MG63 (cell line): ENCODE measurements at regions not wholly inside any gene's neighbourhood (a gene's known extent, or its start where the extent isn't known, plus 50 kb on each side); places are given as distances from the start of the nearest gene placed in this dataset.
"Not testable (repeated sequence)": the region's sequence is repeated elsewhere in the genome, so short reads cannot be mapped to it uniquely, and the experiment has no call there.

Experiments
- DNase-seq: peaks from one replicate; pipeline ENCODE4 v3.0.0-alpha.2; 2020
- H3K27me3 ChIP-seq: fragments of 250-450 bp; sonication (Bioruptor Pico); 2 replicates; pipeline ENCODE4 v1.5.1; 2020; ENCODE audit warnings: mild to moderate bottlenecking, moderate library complexity
- H3K36me3 ChIP-seq: fragments of 250-450 bp; sonication (Bioruptor Pico); 2 replicates; pipeline ENCODE4 v1.5.1; 2020; ENCODE audit warnings: mild to moderate bottlenecking, moderate library complexity
- H3K4me3 ChIP-seq: fragments of 250-450 bp; sonication (Bioruptor Pico); 2 replicates; pipeline ENCODE4 v1.5.1; 2020; ENCODE audit warnings: mild to moderate bottlenecking, moderate library complexity
- H3K9me3 ChIP-seq: fragments of 250-450 bp; sonication (Bioruptor Pico); 2 replicates; pipeline ENCODE4 v1.5.1; 2020; ENCODE audit warnings: mild to moderate bottlenecking, moderate library complexity

DNA sequence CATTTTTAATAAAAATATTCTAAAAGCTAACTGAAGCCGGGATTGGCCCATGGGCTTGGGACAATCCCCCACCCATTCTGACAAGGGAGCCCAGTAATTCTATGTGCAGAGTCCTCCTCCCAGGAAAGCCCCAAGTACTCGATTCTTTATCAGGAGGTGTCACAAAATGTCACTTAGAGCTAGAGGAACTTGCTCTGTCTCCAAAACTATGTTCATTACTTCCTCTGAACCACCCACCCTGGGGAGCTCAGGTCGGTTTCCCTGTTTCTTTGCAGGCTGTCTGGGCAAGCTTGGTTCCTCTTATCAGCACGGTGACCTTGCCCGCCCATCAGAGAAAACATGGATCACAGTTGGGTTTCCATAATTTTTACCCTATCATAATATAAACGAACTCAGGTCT is 430.6 kb upstream of the ID2 start:
- no peaks in the 10 kb centered on the region for H3K27me3 ChIP-seq
- no peak for DNase-seq
- H3K4me3 ChIP-seq, result no peak overlapping the region
- no peaks in the 10 kb centered on the region for H3K36me3 ChIP-seq
- no peaks in the 10 kb centered on the region for H3K9me3 ChIP-seq

GRCh38 chr2:8251856-8252255 is 430.0 kb upstream of the ID2 start:
- Histone ChIP-seq H3K36me3 (no peaks in the 10 kb centered on the region), H3K27me3 (no peaks in the 10 kb centered on the region), H3K4me3 (no peak overlapping the region), H3K9me3 (no peaks in the 10 kb centered on the region)
- no peak for DNase-seq

GRCh38 chr2:8252997-8253694 is 428.7 kb upstream of the ID2 start:
- 0 out of 2 replicates have a peak, but pooled peaks cover 2% of the 10 kb centered on the region for H3K27me3 ChIP-seq
- H3K4me3 ChIP-seq, result no peak overlapping the region
- H3K9me3 ChIP-seq, result no peaks in the 10 kb centered on the region
- no peaks in the 10 kb centered on the region for H3K36me3 ChIP-seq
- DNase-seq, result no peak

DNA sequence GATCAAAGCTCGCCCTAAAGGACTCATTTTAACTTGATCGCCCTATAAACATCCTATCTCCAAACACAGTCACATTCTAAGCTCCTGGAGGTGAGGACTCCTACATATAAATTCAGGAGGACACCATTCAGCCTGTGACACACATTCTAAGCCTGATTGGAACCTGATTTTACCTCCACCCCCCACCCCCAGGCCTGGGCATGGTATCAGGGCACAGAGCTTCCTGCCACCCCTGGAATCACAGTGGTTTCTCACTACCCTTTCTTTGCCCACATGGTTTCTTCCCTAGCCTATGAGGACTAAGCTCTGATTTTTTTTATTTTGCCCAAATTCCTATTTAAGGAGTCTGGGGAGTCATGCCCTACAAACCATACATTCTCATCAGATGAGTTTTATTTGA is 428.1 kb upstream of the ID2 start:
- H3K4me3 ChIP-seq, result no peak overlapping the region
- DNase-seq, result no peak

GRCh38 chr2:8254214-8254613 is 427.6 kb upstream of the ID2 start:
- H3K9me3 ChIP-seq, H3K36me3 ChIP-seq: not testable (repeated sequence)

More for the DNA sequence above, 428.1 kb upstream of the ID2 start:
- Histone ChIP-seq H3K9me3 (no peaks in the 10 kb centered on the region), H3K36me3 (no peaks in the 10 kb centered on the region), H3K27me3 (0 out of 2 replicates have a peak, but pooled peaks cover 2% of the 10 kb centered on the region)

DNA sequence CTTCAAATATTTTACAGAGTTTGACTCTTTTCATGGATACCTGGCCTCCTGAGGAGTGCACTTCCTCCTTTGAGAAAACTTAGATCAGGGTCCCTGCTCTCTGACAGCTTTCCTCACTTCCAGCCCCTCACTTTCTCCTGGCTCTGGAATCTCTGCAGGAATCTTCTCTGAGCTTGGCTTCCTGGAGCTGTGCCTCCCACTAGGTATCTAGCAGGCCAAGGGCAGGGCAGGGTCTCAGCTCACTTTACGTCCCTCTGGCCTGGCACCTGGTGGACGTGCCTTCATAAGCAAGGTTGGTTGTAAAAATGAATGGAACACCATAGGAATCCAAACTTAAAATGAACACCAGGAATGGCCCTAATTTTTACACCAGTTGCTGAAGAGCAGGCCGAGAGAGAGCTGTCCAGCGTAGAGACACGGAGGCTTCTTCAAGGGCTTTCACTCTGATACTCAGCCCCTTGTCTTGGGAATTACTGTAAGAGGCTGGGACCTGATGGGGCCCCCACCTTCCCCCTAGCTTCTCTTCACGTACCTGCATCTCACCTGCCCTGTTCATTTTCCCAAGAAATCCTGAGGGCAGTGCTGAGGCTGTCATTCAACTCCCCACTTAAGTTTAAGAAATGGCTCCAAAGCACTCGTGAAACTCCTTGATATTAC is 426.9 kb upstream of the ID2 start:
- H3K9me3 ChIP-seq, result no peaks in the 10 kb centered on the region
- H3K27me3 ChIP-seq, result 0 out of 2 replicates have a peak, but pooled peaks cover 2% of the 10 kb centered on the region
- no peak overlapping the region for H3K4me3 ChIP-seq
- no peaks in the 10 kb centered on the region for H3K36me3 ChIP-seq
- DNase-seq, result no peak

More at GRCh38 chr2:8254214-8254613, 427.6 kb upstream of the ID2 start:
- DNase-seq, H3K4me3 ChIP-seq, H3K27me3 ChIP-seq: not testable (repeated sequence)

- Histone ChIP-seq H3K36me3 (no peaks in the 10 kb centered on the region), H3K27me3 (0 out of 2 replicates have a peak, but pooled peaks cover 2% of the 10 kb centered on the region), H3K9me3 (no peaks in the 10 kb centered on the region), H3K4me3 (no peak overlapping the region)
- DNase-seq, result peak; percentile 20
Observed at GRCh38 chr2:8255448-8255800, 426.4 kb upstream of the ID2 start.

- DNase-seq, result no peak
- H3K9me3 ChIP-seq, result no peaks in the 10 kb centered on the region
- no peaks in the 10 kb centered on the region for H3K36me3 ChIP-seq
- H3K4me3 ChIP-seq, result no peak overlapping the region
- 0 out of 2 replicates have a peak, but pooled peaks cover 2% of the 10 kb centered on the region for H3K27me3 ChIP-seq
Observed at GRCh38 chr2:8256905-8257304, 425.0 kb upstream of the ID2 start.

- no peaks in the 10 kb centered on the region for H3K9me3 ChIP-seq
- H3K4me3 ChIP-seq, result no peak overlapping the region
- no peak for DNase-seq
- H3K27me3 ChIP-seq, result 0 out of 2 replicates have a peak, but pooled peaks cover 2% of the 10 kb centered on the region
- H3K36me3 ChIP-seq, result no peaks in the 10 kb centered on the region
Observed at GRCh38 chr2:8257502-8257901, 424.4 kb upstream of the ID2 start.

DNA sequence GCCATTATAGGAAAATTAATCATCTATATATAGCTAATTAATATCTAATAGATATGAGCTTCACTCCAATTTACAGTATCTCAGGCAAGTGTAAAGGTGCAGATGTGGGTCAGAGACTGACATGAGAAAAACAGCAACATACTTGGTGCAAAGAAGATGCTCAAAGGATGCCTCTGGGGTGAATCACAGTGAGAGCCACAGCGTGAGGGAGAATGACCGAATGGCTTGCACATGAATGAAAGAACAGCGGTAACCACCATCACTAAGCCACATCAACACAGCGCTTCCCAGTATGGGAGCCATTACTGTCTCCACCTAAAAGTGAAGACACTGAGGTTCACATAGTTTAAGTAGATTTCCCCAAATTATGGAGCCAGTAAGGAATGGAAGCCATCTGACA is 423.4 kb upstream of the ID2 start:
- no peak for DNase-seq
- H3K9me3 ChIP-seq, result no peaks in the 10 kb centered on the region
- no peaks in the 10 kb centered on the region for H3K36me3 ChIP-seq
- no peak overlapping the region for H3K4me3 ChIP-seq
- 0 out of 2 replicates have a peak, but pooled peaks cover 2% of the 10 kb centered on the region for H3K27me3 ChIP-seq

DNA sequence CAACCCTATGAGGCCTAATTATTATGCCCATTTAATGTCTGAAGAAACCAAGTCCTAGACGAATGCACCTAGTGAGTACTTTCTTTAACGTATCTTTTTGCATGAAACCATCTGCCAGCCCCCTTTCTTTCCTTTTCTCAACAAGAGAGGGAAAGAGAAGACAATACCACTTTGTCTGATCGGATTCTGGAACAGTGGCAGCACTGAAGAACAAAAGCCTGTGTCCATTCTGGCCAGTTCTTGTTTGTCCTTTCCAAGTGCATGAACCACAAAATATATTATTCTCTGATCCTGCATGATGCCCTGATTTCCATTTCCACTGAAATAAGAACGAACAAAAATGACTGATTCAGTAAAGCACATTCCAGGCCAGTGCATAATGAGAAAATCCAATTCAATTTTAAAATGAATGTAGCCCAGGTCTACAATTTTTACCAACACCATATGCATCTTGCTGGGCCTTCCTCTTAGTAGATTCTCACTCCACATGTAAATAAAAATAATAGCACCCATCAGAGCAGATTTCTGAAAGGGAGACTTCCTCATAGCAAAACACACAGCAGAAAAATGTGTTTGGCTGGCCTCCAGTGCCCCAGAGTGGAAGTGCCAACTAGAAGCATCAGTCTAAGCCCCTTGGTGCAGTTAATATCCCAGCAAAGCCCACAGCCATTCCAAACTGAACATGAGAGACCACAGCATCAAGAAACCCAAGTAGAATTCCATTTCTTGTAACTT is 422.6 kb upstream of the ID2 start:
- H3K27me3 ChIP-seq, result 0 out of 2 replicates have a peak, but pooled peaks cover 2% of the 10 kb centered on the region
- H3K9me3 ChIP-seq, result no peaks in the 10 kb centered on the region

GRCh38 chr2:8259841-8260178 is 422.0 kb upstream of the ID2 start:
- H3K9me3 ChIP-seq, result no peaks in the 10 kb centered on the region
- DNase-seq, result no peak
- no peaks in the 10 kb centered on the region for H3K36me3 ChIP-seq
- 0 out of 2 replicates have a peak, but pooled peaks cover 2% of the 10 kb centered on the region for H3K27me3 ChIP-seq
- no peak overlapping the region for H3K4me3 ChIP-seq

More for the DNA sequence above, 422.6 kb upstream of the ID2 start:
- Histone ChIP-seq H3K36me3 (no peaks in the 10 kb centered on the region), H3K4me3 (no peak overlapping the region)
- no peak for DNase-seq

DNA sequence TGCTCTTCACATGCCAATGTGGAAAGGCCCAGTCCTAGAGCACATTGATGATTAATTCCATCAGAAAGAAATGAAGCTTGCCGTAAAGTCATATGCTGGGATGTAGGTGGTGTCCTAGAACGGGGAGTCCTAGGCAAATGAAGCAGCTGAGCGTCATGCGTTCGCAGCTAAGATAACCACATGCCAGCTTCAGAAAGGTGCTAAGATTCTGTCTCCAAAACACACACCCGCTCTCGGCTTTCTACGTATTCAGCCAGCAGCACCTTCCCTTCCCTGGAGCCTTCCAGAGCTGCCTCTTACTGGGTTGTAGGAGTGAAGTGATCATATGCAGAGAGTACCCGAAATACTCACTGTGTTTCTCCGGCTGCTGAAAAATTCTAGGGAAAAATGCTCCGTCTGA is 421.6 kb upstream of the ID2 start:
- Histone ChIP-seq H3K9me3 (no peaks in the 10 kb centered on the region), H3K27me3 (0 out of 2 replicates have a peak, but pooled peaks cover 2% of the 10 kb centered on the region), H3K36me3 (no peaks in the 10 kb centered on the region), H3K4me3 (no peak overlapping the region)
- DNase-seq, result no peak

GRCh38 chr2:8263901-8264300 is 418.0 kb upstream of the ID2 start:
- no peaks in the 10 kb centered on the region for H3K9me3 ChIP-seq
- H3K36me3 ChIP-seq, result no peaks in the 10 kb centered on the region
- no peak for DNase-seq
- no peaks in the 10 kb centered on the region for H3K27me3 ChIP-seq
- H3K4me3 ChIP-seq, result no peak overlapping the region

GRCh38 chr2:8264981-8265380 is 416.9 kb upstream of the ID2 start:
- no peak for DNase-seq
- Histone ChIP-seq H3K9me3 (no peaks in the 10 kb centered on the region), H3K27me3 (no peaks in the 10 kb centered on the region), H3K36me3 (no peaks in the 10 kb centered on the region), H3K4me3 (no peak overlapping the region)

- Histone ChIP-seq H3K36me3 (no peaks in the 10 kb centered on the region), H3K9me3 (no peaks in the 10 kb centered on the region), H3K27me3 (no peaks in the 10 kb centered on the region), H3K4me3 (no peak overlapping the region)
- DNase-seq, result no peak
Observed at GRCh38 chr2:8265476-8266226, 416.2 kb upstream of the ID2 start.

DNA sequence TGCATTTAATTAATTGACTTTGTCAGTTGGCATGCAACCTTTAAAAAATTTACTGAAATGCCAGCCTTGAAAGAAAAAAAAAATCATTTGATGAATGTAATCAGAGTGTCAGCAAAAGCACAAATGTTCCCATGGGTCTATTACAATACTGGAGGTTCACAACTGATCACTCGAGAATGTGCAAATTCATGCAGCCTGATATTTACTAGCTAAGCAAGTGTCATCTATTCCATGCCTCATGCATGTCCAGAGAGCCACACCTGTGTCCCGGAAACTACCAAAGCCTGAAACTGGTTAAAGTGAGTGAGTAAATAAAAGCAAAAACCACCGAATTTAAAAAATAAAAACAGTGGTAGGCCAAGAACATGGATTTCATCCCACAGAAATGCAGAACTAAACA is 415.3 kb upstream of the ID2 start:
- Histone ChIP-seq H3K36me3 (no peaks in the 10 kb centered on the region), H3K27me3 (no peaks in the 10 kb centered on the region), H3K4me3 (no peak overlapping the region), H3K9me3 (no peaks in the 10 kb centered on the region)
- DNase-seq, result no peak
